ENCODE measurements at regions not wholly inside any gene's neighbourhood (a gene's known extent, or its start where the extent isn't known, plus 50 kb on each side); places are given as distances from the start of the nearest gene placed in this dataset.

DNA sequence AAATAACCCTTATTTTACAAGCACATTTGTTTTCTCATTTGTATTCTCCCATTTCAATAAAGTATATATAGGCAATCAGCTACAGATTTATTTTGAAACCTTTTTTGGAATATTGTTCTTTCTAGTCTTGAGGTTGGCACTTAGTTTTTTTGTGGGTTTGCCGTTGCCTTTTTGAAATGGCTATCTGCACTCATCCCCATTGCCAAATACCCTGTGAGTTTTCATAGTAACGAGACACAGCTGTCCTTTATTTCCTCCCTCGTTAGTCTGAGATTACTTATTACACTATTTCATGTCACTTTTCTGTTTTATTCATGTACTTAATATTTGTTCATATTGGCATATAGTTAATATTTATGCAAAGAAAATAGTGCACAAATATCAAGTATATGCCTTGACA, 1104.0 kb downstream of the SLC6A15 start:
- TF ChIP-seq, protein P1, sequence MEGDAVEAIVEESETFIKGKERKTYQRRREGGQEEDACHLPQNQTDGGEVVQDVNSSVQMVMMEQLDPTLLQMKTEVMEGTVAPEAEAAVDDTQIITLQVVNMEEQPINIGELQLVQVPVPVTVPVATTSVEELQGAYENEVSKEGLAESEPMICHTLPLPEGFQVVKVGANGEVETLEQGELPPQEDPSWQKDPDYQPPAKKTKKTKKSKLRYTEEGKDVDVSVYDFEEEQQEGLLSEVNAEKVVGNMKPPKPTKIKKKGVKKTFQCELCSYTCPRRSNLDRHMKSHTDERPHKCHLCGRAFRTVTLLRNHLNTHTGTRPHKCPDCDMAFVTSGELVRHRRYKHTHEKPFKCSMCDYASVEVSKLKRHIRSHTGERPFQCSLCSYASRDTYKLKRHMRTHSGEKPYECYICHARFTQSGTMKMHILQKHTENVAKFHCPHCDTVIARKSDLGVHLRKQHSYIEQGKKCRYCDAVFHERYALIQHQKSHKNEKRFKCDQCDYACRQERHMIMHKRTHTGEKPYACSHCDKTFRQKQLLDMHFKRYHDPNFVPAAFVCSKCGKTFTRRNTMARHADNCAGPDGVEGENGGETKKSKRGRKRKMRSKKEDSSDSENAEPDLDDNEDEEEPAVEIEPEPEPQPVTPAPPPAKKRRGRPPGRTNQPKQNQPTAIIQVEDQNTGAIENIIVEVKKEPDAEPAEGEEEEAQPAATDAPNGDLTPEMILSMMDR (IDR thresholded peaks at IDR 0.05; ENCODE audit: unreplicated experiment) = no peak
- Mint-ChIP-seq H3K9me3 (ENCODE audit: low read depth, unreplicated experiment) (no peaks in the 10 kb centered on the region), H3K36me3 (ENCODE audit: insufficient read depth, unreplicated experiment) (no peaks in the 10 kb centered on the region), H3K4me3 (ENCODE audit: low read depth, unreplicated experiment) (no peak overlapping the region), H3K27me3 (ENCODE audit: unreplicated experiment) (no peaks in the 10 kb centered on the region), H3K4me1 (ENCODE audit: low read depth, unreplicated experiment) (no peaks in the 10 kb centered on the region), H3K27ac (ENCODE audit: unreplicated experiment) (no peak overlapping the region)
- CTCF ChIA-PET = no interaction called here
- no TSS peak for BruUV-seq (replicated peaks)
- no peak for DNase-seq
- intact Hi-C loops (cut with micrococcal nuclease; ENCODE audit: unreplicated experiment) = no loop called here

DNA sequence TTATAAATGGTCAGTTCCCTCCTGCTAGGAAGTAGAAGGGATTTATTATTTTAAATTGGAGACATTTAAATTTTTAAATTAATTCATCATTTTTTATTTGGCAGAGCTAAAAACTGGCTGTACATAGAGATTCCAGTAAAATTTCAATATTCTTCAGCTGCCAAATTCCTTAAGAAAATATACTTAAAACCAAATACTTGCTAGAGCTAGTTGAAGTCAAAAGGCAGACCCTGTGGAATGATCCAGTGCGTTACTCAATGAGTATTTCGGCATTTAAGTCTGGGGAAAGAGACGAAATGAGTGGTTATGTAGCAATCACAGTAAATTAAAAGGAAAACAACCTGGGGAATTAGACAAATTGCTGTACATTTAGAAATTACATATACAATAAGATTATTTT, 1104.7 kb downstream of the SLC6A15 start:
- no peak overlapping the region for H3K27ac Mint-ChIP-seq (ENCODE audit: unreplicated experiment)
- CTCF ChIA-PET = no interaction called here
- H3K9me3 Mint-ChIP-seq (ENCODE audit: low read depth, unreplicated experiment) = no peaks in the 10 kb centered on the region
- no peak overlapping the region for H3K4me3 Mint-ChIP-seq (ENCODE audit: low read depth, unreplicated experiment)
- H3K36me3 Mint-ChIP-seq (ENCODE audit: insufficient read depth, unreplicated experiment) = no peaks in the 10 kb centered on the region
- intact Hi-C loops (cut with micrococcal nuclease; ENCODE audit: unreplicated experiment) = no loop called here
- H3K4me1 Mint-ChIP-seq (ENCODE audit: low read depth, unreplicated experiment) = no peaks in the 10 kb centered on the region
- DNase-seq = no peak
- no TSS peak for BruUV-seq (replicated peaks)
- H3K27me3 Mint-ChIP-seq (ENCODE audit: unreplicated experiment) = no peaks in the 10 kb centered on the region
- TF ChIP-seq, protein P1 (IDR thresholded peaks at IDR 0.05; ENCODE audit: unreplicated experiment) = no peak

DNA sequence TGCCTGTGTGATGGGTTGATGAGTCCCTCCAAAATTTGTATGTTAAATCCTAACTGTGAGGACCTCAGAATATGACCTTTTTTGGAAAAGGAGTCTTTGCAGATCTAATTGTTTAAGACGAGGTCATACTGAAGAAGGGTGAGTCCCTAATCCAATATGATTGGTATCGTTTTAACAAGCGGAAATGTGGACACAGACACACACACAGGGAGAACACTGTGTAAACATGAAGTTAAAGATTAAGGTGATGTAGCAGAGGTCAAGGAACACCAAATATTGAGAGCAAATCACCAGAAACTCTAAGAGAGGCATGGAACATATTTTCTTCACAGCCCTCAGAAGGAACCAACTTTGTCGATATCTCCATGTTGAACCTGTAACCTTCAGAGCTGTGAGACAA, 1106.7 kb downstream of the SLC6A15 start:
- TF ChIP-seq, protein P1 (IDR thresholded peaks at IDR 0.05; ENCODE audit: unreplicated experiment) = no peak
- no peak for DNase-seq
- CTCF ChIA-PET = no interaction called here
- Mint-ChIP-seq H3K9me3 (ENCODE audit: low read depth, unreplicated experiment) (no peaks in the 10 kb centered on the region), H3K4me3 (ENCODE audit: low read depth, unreplicated experiment) (no peak overlapping the region), H3K27ac (ENCODE audit: unreplicated experiment) (no peak overlapping the region), H3K4me1 (ENCODE audit: low read depth, unreplicated experiment) (no peaks in the 10 kb centered on the region), H3K36me3 (ENCODE audit: insufficient read depth, unreplicated experiment) (no peaks in the 10 kb centered on the region), H3K27me3 (ENCODE audit: unreplicated experiment) (no peaks in the 10 kb centered on the region)
- intact Hi-C loops (cut with micrococcal nuclease; ENCODE audit: unreplicated experiment) = no loop called here
- BruUV-seq (replicated peaks) = no TSS peak

DNA sequence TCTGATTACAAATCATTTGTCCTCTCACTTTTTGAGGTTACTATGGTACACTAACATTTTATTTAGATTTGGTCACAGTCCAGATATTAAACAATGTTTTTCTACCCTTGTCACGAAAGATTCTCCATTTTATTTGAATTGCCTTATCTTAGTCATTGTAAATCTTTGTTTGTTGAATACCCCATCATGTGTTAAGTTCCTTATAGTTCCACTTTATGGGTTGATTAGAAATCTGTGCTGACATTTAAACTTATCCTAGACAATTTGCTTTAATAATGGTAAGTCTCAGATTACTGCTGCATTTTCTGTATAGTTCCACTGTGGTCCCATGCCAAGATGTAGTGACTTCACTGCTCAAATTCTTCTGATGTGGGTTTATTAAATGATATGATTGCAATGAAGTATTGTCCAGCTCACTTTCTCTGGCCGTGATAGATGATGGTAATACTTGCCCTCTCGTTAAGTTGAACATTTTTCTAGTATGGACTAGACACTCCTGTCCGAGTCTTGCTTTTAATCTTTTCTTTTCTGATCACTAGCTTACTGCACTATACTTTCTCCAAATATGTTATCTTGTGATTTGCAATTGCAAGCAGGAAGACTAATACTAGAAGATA, 1107.3 kb downstream of the SLC6A15 start:
- no peak for DNase-seq
- CTCF ChIA-PET = no interaction called here
- H3K27me3 Mint-ChIP-seq (ENCODE audit: unreplicated experiment) = no peaks in the 10 kb centered on the region
- no peak overlapping the region for H3K4me3 Mint-ChIP-seq (ENCODE audit: low read depth, unreplicated experiment)
- BruUV-seq (replicated peaks) = no TSS peak
- TF ChIP-seq, protein P1 (IDR thresholded peaks at IDR 0.05; ENCODE audit: unreplicated experiment) = no peak
- H3K4me1 Mint-ChIP-seq (ENCODE audit: low read depth, unreplicated experiment) = no peaks in the 10 kb centered on the region
- intact Hi-C loops (cut with micrococcal nuclease; ENCODE audit: unreplicated experiment) = no loop called here
- H3K27ac Mint-ChIP-seq (ENCODE audit: unreplicated experiment) = no peak overlapping the region
- no peaks in the 10 kb centered on the region for H3K9me3 Mint-ChIP-seq (ENCODE audit: low read depth, unreplicated experiment)
- H3K36me3 Mint-ChIP-seq (ENCODE audit: insufficient read depth, unreplicated experiment) = no peaks in the 10 kb centered on the region
